NOMO-1 treated with dmso at 0.1 percent for 144 hours (cell line): ENCODE measurements at regions not wholly inside any gene's neighbourhood (a gene's known extent, or its start where the extent isn't known, plus 50 kb on each side); places are given as distances from the start of the nearest gene placed in this dataset.
"Not testable (repeated sequence)": the region's sequence is repeated elsewhere in the genome, so short reads cannot be mapped to it uniquely, and the experiment has no call there.

Experiments used
- DNase-seq: peaks from one replicate; lab custom pipeline; 2025; ENCODE audit not compliant: unreplicated experiment; lab: John Stamatoyannopoulos, UW

DNA sequence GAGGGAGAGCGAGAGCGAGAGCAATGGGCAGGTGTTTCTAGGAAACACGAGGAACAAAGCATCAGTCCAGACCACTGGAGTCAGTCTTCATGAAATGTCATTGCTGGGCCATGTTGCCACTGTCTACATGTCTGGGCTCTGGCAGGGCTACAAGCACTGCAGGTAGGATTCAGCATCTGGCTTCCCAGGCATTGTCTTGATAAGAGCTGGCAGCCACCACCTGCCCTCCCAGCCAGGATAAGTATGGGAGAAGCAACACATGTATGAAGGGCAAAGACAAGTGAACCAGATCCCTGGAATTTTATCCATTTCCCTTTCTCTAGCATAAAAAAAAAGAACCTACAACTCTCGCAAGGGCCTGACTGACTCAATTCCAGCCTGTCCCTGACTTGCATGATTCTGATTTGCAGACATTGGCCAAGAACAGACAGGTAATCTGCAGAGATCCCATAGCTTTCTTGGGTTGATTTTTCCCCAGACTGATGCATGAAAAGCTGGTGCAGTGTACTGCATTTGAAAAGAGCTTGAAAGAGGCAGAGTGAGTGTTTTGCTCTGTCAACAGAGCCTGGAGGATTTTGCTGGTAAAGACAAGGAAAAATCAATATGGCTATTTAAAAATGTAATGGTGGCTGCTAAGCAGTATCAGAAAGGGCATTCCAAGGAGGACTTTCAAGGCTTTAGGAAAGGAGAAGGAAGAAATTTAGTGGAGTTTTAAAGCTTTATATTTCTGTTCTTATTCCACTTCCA, 157.2 kb upstream of the MYRIP start:
- no peak for DNase-seq

DNA sequence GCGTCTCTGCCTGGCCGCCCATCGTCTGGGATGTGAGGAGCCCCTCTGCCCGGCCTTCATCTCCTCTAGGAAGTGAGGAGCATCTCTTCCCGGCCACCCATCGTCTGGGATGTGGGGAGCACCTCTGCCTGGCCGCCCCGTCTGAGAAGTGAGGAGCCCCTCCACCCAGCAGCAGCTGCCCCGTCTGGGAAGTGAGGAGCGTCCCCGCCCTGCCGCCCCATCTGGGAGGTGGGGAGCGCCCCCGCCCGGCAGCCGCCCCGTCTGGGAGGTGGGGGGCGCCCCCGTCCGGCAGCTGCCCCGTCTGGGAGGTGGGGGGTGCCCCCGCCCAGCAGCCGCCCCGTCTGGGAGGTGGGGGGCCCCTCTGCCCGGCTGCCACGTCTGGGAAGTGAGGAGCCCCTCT, 153.7 kb upstream of the MYRIP start:
- not testable (repeated sequence) for DNase-seq

DNA sequence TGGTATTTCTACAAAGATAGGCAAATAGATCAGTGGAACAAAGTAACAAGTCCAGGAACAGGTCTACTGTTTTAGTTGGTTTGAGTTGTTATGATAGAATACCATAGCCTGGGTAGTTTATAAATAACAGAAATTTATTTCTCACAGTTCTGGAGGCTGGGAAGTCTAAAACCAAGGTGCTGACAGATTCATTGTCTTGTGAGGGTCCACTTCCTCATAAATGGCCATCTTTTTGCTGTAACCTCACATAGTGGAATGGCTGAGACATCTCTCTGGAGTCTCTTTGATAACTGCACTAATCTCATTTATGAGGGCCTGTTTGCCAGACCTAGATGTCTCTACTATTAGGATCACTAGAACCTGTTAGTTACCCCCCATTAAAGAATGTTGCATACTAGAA, 152.3 kb upstream of the MYRIP start:
- no peak for DNase-seq

DNA sequence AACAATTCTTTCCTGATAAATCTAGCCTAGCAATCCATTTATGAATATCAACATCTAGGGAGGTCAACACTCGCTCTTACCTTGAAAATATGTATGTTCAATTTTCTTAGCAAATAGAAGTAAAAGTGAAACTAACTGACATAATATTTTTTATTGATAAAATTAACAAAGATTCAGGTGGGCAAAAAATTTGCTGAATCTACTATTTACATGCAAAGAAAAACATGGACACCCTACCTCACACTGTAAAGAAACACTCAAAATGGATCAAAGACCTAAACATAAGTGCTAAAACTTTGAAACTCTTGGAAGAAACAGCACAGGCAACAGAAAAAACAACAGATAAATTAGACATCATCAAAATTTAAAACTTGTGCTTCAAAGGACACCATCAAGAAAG, 151.6 kb upstream of the MYRIP start:
- DNase-seq, result no peak

DNA sequence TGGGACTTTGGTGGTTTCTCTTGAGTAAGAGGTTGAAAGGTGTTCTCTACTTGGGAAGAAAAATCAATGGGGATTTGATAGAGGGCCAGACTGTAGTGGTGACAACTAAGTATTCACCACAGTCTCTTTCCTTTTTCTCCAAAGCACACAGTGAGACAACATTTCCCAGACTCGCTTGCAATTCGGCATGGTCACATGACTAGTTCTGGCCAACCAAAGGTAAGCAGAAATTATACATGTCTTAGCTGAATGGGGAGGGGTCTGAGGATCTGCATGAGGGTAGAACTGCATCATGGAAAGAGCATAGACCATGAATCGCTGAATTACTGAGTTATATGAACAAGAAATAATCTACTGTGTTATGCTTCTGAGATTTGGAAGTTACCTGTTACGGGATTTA, 144.5 kb upstream of the MYRIP start:
- no peak for DNase-seq

DNA sequence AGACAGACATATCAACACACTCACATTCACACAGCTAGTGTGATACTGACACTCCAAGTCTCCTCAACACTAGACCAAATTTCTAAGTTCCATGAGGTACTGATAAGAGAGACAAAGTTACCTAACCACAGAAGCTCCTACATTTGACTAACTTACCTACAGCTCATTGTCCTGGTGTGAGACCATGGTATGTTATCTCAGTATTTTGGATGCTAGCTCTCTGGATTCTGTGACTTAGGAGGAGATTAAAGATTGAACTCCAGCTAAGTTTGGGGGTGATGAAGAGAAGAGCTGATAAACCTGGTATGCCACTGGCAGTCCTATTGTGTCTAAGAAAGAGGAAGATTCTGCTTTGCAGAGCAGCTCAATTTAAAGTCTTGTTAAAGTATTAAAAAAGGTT, 144.0 kb upstream of the MYRIP start:
- no peak for DNase-seq

DNA sequence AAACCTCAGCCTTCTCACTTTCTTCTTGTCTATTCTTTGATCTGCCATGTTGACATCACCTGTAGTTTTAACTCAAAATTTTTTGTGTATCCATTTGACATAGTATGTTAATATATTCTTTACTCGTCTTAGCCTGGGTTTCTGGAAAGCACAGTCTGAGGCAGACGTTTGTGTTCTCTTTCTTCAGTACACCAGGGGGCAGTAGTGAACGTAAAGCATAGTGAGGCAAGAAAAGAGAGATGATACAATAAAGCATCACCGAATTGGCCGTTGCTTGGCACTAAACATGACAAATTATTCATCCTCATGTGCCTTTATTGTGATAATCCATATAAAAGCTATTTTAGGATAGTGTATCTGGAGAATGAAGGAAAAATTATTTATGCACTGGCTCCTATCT, 141.0 kb upstream of the MYRIP start:
- DNase-seq, result peak; percentile 13

DNA sequence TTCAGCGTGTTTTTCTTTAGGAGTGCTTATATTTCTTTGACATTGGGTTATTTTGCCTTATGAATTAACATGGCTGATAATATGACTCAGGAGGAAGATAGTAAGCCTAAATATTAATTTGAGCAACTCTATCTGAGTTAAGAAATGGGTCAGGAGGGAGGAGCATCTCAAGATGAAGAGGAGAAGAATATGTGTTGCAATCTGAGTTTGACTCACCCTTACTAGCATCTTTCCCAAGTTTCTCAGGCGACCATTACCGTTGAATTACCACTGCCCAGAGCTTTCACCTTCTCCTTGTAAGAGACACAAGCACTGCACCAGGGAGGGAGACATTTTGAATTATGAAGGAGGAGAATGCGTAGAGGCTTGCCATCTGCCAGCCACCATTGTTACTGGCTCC, 138.3 kb upstream of the MYRIP start:
- DNase-seq, result no peak

DNA sequence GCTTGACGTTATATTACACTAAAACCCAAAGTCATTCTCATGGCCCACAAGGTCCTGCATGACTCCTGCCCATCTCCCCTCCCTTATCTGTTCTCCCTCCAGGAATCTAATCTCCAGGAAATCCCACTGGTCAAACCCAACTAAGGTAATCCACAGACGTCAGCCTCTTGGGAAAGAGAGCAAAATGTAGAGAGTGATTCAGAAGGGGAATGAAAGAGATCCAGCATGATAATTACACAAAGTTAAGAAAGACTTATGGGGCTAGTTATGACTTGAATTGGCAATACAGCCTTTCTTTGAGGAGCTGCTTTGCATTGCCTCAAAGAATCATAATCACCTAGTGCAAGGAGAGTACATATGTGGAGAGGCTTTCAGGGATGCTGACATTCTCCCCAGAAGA, 137.8 kb upstream of the MYRIP start:
- no peak for DNase-seq

DNA sequence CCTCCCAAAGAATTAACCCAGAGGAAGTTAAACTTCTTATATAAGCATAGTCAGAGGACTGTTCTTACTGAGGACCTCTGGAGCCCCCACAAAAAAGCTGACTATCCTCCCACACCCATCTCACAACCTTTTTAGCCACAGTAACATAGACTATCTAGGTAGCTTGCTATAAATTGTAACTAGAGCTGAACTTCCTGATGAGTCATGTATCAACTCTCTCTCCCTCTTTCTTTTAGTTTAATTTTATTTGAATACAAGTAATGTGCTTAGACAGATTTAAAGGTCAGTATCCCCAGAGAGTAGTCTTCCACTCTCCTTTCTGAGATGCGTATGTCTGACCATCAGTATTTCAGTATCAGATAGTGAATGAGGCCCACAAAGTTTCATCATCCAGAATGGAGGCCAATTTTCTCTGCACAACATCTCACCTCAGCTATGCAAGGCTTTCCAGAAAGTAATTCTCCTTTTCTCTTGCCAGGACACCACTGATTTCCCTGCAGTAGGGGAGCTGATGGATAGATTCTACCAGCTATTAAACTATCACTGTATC, 104.0 kb upstream of the MYRIP start:
- DNase-seq, result no peak

DNA sequence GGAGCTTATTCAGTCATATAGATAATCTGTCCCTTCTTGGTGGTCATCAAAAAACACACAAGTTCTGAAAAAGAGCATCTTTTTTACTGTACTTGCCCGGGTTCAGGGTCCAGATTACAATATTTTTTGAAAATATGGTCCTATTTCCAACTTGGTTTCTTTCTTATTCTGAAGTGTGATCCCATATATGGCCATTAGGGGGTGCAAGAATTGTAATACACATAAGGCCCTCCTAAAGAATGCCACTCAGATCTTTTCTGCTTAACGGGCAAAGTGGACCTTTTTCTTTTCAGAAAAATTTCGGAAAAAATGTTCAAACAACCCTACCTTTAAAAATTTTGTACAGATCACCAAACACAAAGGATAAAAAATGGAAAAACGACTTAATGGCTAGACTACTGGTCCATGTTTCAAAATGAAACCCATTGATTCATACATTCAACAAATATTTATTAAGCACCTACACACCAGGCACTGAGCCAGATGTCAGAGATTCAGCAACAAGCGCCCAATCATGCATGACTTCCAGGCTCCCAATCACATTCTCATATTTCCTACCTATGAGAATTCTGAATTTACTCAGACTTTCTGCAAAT, 102.0 kb upstream of the MYRIP start:
- no peak for DNase-seq

DNA sequence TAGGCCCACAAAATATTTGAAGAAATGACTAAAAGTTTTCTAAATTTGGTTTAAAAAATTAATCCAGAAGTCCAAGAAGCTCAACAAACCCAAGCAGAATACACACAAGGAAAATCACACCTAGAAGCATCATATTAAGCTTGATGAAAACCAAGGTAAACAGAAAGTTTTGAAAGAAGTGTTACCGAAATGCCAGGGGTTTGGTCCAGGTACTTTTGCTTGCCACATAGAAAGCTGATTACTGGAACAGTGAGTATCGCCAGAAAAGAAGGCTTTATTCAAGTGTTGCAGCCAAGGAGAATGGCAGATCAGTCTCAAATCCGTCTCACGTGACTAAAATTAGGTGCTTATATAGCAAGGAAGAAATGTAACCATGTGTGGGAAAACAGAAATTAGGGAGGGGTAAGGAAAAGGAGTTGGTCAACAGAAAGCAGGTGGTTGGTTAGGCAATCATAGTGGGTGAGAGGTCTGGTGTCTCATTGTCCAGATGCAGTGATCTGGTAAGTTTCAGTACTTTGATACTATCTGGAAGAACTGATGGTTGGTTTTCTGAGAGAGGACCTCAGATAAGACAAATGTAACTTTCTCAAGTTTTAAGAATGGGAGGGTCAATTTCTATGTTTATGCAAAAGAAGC, 96.9 kb upstream of the MYRIP start:
- no peak for DNase-seq

DNA sequence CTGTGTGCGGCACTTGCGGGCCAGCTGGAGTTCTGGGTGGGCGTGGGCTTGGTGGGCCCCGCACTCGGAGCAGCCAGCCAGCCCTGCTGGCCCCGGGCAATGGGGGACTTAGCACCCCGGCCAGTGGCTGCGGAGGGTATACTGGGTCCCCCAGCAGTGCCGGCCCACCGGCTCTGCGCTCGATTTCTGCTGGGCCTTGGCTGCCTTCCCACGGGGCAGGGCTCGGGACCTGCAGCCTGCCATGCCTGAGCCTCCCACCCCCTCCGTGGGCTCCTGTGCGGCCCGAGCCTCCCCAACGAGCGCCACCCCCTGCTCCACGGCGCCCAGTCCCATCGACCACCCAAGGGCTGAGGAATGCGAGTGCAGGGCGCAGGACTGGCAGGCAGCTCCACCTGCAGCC, 96.1 kb upstream of the MYRIP start:
- DNase-seq, result not testable (repeated sequence)

DNA sequence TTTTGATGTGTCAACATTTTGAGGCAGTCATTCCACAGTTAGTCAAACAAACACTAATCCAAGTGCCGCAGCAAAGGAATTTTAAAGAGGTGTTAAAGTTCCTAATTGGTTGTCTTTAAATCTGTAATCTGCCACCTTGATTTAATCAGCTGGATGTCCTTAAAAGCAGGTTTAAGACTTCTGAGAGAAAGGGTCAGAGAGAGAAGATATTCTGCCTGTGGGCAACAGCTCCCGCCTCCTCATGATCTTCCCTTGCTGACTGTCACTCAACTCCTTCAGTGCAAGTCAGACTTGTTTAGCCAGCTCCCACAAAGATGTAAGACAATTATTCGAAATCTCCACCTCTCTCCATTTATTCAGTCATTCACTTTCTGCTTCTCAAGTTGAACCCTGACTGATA, 92.6 kb upstream of the MYRIP start:
- DNase-seq, result no peak

DNA sequence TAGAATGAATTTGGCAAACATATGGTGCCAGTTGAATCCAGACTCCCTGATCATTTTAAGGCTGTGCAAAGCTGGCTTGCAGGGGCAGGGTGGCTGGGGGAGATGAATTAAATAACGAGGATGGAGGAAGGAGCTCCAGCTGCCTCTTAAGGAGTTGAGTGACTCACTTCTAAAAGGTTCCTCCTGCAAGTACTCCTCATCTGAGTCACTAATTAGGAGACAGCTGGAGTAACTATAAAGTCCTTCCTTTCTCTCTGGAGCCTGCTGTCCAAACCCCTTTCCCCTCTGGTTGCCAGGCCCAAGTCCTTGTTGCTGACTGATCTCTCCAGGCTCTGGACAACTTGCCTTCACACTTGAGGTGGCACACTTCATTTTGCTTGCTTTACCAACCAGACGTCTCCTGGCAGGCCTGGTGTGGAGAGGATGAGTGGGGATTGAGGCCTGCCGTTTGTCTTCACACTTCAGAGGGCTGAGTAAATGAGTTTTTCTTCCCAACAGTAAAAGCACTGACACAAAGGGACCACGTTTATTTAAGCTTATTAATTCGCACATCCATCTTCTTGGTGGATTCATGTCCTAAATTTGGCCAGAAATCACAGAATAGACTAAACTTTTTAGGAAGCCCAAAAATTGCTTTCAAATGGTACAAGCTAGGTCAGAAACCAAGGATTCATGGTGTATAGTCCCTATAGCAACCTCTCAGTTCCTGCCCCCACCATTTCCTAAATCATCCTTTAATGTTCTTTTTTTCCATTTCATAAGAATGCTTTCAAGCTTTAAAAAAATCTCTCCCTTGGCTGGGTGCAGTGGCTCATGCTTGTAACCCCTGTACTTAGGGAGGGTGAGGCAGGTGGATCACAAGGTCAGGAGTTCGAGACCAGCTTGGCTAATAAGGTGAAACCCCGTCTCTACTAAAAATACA, 90.5 kb upstream of the MYRIP start:
- no peak for DNase-seq

DNA sequence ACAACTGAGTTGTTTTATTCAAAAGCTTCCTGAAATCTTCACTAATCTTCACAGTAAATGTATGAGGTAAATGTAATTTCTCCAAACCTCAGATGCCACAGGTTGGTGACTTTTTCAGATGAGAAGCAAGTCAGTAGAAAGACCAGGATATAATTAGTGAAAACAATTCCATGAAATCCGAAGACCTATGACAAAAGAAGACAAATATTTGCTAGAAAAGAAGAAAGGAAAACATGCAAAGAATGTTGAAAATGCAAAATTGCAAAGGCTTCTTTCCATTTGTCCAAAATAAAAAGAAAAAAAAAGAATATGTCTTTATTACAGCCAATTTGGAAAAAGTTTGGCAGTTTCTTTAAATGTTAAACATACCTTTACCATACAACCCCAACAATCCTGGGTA, 88.3 kb upstream of the MYRIP start:
- no peak for DNase-seq

DNA sequence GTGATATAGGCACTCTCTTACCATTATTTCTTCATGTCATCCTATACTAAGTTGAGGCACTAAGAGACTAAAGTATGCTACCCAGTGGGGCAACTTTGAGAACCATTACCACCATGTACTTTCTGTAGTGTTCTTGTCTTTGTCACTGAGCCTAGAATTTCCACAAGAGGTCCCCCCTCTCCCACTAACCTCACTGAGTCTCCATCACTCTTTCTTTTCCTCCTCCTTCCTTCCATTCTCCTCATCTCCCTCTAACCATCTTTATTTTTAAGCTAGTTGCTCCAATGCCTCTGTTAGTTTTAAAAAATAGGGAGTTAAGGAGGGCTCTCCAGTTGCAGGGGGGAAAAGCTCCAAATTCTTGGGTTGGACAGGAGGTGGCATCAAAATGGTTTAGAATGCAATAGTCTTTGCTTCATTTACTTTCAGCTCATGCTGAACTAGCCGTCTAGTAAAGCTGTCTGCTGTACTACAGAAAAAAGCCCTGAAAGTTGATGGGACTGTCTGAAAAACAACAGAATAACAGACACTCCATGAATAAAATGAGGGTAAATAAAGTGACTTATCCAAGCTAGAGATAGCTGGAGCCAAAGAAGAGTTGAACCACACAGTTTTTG, 85.1 kb upstream of the MYRIP start:
- no peak for DNase-seq

DNA sequence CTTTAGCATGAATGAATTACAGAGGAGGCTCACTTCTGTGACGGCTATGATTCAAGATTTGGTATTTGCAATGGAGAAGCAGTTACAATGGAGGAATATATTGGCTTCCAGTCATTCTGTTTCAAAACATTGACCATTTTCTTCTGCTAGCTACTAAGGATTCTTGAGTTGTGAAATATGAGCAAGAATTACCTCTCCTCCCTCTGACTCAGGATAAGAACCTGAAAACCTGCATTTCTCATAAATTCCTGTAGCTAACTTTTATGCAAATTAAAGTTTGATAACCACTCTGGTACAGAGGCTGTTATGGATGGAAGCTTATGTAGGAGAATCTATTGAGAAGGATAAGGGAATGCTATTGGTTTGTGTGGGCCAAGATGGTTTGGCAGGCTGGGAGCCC, 84.1 kb upstream of the MYRIP start:
- no peak for DNase-seq

DNA sequence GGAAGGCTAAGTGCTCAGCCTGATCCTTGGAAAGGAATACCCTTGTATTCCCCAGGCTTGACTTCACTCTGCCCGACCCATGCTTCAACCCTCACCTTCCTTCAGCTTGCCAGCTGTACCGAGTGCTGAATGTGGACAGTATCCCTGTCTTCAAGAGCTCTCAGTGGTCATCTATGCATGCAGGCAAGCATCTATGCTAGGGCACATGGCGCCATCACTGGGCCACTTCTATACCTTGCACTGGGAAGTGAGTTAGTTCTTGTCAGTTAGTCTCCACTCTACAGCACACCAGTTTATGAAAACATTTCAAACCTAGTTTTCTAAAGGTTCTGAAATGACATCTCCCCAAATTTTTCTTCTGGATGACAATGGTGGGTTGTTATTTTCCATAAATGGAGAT, 82.0 kb upstream of the MYRIP start:
- DNase-seq, result no peak

DNA sequence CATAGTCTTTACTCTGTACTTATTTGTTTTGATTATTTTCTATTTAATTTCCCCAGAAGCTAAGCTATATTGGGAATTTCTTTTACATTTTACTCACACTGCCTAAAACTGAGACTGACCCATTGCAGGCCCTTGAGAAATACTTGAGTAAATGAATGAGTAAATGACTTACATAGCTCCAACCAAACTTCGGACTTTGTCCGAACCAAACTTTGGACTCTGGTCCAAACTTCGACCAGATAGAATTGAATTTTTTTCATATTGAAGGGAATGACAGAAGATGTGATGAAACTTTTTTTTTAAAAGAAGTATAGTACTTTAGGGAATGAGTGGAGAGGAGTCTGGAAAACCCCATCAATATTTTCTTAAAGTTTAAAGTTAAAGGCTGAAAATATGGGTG, 75.6 kb upstream of the MYRIP start:
- no peak for DNase-seq

DNA sequence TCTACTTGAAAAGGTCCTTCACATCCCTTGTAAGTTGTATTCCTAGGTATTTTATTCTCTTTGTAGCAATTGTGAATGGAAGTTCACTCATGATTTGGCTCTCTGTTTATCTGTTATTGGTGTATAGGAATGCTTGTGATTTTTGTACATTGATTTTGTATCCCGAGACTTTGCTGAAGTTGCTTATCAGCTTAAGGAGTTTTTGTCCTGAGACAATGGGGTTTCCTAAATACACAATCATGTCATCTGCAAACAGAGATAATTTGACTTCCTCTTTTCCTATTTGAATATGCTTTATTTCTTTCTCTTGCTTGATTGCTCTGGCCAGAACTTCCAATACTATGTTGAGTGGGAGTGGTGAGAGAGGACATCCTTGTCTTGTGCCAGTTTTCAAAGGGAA, 69.8 kb upstream of the MYRIP start:
- not testable (repeated sequence) for DNase-seq
